ENCODE measurements at regions not wholly inside any gene's neighbourhood (a gene's known extent, or its start where the extent isn't known, plus 50 kb on each side); places are given as distances from the start of the nearest gene placed in this dataset.
A peak's percentile ranks its signal among the peaks of the same experiment; 100 is the strongest.

DNA sequence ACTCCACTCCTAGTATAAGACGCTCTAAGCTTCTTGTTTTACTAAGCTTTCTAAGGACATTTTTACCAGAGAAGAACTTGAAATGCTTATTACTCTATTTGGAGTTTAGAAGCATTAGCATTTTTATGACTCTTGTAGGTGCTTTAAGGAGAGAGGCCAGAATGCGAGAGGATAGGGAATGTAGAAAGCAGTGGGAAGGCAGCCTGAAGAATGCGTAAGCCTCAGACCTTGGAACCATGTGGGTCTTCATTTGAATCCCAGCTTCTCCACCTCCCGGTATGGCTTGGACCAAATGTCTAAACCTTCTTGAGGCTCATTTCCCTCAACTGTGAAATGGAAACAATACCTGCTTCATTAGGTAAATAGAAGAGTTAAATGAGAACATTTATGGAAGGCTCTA lies 60.0 kb upstream of the AMOTL1 start:
- peak overlapping the region; percentile 80 for H3K4me3 ChIP-seq
- H3K4me1 ChIP-seq: peaks cover 39% of the 10 kb centered on the region
- TF ChIP-seq, protein P1, sequence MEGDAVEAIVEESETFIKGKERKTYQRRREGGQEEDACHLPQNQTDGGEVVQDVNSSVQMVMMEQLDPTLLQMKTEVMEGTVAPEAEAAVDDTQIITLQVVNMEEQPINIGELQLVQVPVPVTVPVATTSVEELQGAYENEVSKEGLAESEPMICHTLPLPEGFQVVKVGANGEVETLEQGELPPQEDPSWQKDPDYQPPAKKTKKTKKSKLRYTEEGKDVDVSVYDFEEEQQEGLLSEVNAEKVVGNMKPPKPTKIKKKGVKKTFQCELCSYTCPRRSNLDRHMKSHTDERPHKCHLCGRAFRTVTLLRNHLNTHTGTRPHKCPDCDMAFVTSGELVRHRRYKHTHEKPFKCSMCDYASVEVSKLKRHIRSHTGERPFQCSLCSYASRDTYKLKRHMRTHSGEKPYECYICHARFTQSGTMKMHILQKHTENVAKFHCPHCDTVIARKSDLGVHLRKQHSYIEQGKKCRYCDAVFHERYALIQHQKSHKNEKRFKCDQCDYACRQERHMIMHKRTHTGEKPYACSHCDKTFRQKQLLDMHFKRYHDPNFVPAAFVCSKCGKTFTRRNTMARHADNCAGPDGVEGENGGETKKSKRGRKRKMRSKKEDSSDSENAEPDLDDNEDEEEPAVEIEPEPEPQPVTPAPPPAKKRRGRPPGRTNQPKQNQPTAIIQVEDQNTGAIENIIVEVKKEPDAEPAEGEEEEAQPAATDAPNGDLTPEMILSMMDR (IDR thresholded peaks at IDR 0.05): no peak
- DNase-seq (no peak), ATAC-seq (no peak)
- peak overlapping the region; percentile 95 for H3K27ac ChIP-seq
- no peaks in the 10 kb centered on the region for H3K27me3 ChIP-seq (ENCODE audit: insufficient read depth in 3 of 3, low read length in 2 of 3)
- no peaks in the 10 kb centered on the region for H3K9me3 ChIP-seq
- intact Hi-C loops (cut with DNase I): loop anchor here in 1 of 2 donors (2.0 to 10.0 kb wide), 3 partner anchors 61 to 147 kb away; partner anchors contain the start of gene AMOTL1
- 49 to 69% (median 68%) methylated on average over 4 of the region's 4 CpGs for WGBS, 3 donors
- H3K36me3 ChIP-seq (ENCODE audit: insufficient read depth in 1 of 2, low read depth in 1 of 2): no peaks in the 10 kb centered on the region

- TF ChIP-seq, protein P1 (IDR thresholded peaks at IDR 0.05): no peak
Measured at GRCh38 chr11:94708642-94709041, 59.5 kb upstream of the AMOTL1 start.

GRCh38 chr11:94715225-94715624 lies 52.9 kb upstream of the AMOTL1 start:
- ATAC-seq (no peak), DNase-seq (no peak)
- intact Hi-C loops (cut with DNase I): no loop called here
- TF ChIP-seq, protein P1 (IDR thresholded peaks at IDR 0.05): no peak
- Histone ChIP-seq H3K4me3 (no peak overlapping the region), H3K4me1 (peaks cover 27% of the 10 kb centered on the region), H3K27ac (no peak overlapping the region), H3K27me3 (ENCODE audit: insufficient read depth in 3 of 3, low read length in 2 of 3) (no peaks in the 10 kb centered on the region), H3K9me3 (no peaks in the 10 kb centered on the region), H3K36me3 (ENCODE audit: insufficient read depth in 1 of 2, low read depth in 1 of 2) (no peaks in the 10 kb centered on the region)

More at GRCh38 chr11:94708642-94709041, 59.5 kb upstream of the AMOTL1 start:
- Histone ChIP-seq H3K4me3 (peak overlapping the region; percentile 80), H3K27me3 (ENCODE audit: insufficient read depth in 3 of 3, low read length in 2 of 3) (no peaks in the 10 kb centered on the region), H3K4me1 (peaks cover 39% of the 10 kb centered on the region), H3K9me3 (no peaks in the 10 kb centered on the region), H3K36me3 (ENCODE audit: insufficient read depth in 1 of 2, low read depth in 1 of 2) (no peaks in the 10 kb centered on the region), H3K27ac (peak overlapping the region; percentile 95)
- DNase-seq: no peak
- intact Hi-C loops (cut with DNase I): loop anchor here in 1 of 2 donors (2.0 to 10.0 kb wide), 3 partner anchors 60 to 146 kb away; partner anchors contain the start of gene AMOTL1
- 64 to 67% (median 65%) methylated on average over 4 of the region's 4 CpGs for WGBS, 3 donors
- no peak for ATAC-seq

GRCh38 chr11:94717667-94718066 lies 50.5 kb upstream of the AMOTL1 start:
- Histone ChIP-seq H3K27ac (no peak overlapping the region), H3K9me3 (no peaks in the 10 kb centered on the region), H3K4me3 (no peak overlapping the region), H3K4me1 (peaks cover 27% of the 10 kb centered on the region), H3K27me3 (ENCODE audit: insufficient read depth in 3 of 3, low read length in 2 of 3) (no peaks in the 10 kb centered on the region), H3K36me3 (ENCODE audit: insufficient read depth in 1 of 2, low read depth in 1 of 2) (no peaks in the 10 kb centered on the region)
- no peak for DNase-seq
- intact Hi-C loops (cut with DNase I): no loop called here
- no peak for ATAC-seq
- TF ChIP-seq, protein P1 (IDR thresholded peaks at IDR 0.05): no peak

Data from psoas muscle (tissue), 7 donors.